ENCODE measurements at regions not wholly inside any gene's neighbourhood (a gene's known extent, or its start where the extent isn't known, plus 50 kb on each side); places are given as distances from the start of the nearest gene placed in this dataset.

GRCh38 chr7:124570558-124570957, 195.0 kb downstream of the GPR37 start:
- no peak overlapping the region for H2AK5ac ChIP-seq (ENCODE audit: insufficient read length, low read length)
- peaks cover 0 to 4% of the 10 kb centered on the region in 2 experiments; a peak in 1 of 4 replicates for H3K4me1 Mint-ChIP-seq
- no peak overlapping the region for H3K56ac ChIP-seq (ENCODE audit: insufficient read length, low read depth, low read length)
- H3K9me3 ChIP-seq (ENCODE audit: control insufficient read depth, low read depth, low read length): no peaks in the 10 kb centered on the region
- H2BK5ac ChIP-seq (ENCODE audit: insufficient read length, low read length): no peak overlapping the region
- H3K27ac ChIP-seq (ENCODE audit: insufficient read length, low read depth, low read length): no peak overlapping the region
- no peak overlapping the region for H3T11ph ChIP-seq (ENCODE audit: low read length)
- H3K79me1 ChIP-seq (ENCODE audit: insufficient read depth, low read depth, low read length, poor library complexity, severe bottlenecking): no peaks in the 10 kb centered on the region
- no peak for TF ChIP-seq CTCF (conservative IDR thresholded peaks at IDR 0.05)
- H3K36me3 Mint-ChIP-seq (ENCODE audit: insufficient read depth in 1 of 3, low read depth in 3 of 3): no peaks in the 10 kb centered on the region
- no peak overlapping the region for H2AFZ ChIP-seq (ENCODE audit: low read length)
- H4K20me1 ChIP-seq (ENCODE audit: control insufficient read depth, insufficient read depth, insufficient read length): no peaks in the 10 kb centered on the region
- H4K5ac ChIP-seq (ENCODE audit: insufficient read length, low read depth, low read length): no peak overlapping the region
- no peak overlapping the region for H3K27ac Mint-ChIP-seq
- no peaks in the 10 kb centered on the region for H3K79me2 ChIP-seq (ENCODE audit: insufficient read depth, low read length)
- no peak overlapping the region for H3K4me2 ChIP-seq (ENCODE audit: insufficient read depth, insufficient read length, low read length)
- no peak overlapping the region for H2BK15ac ChIP-seq (ENCODE audit: low read depth, low read length)
- H4K8ac ChIP-seq (replicated peaks; ENCODE audit: insufficient read length, low read depth, low read length): no peak overlapping the region
- no peaks in the 10 kb centered on the region for H3K4me1 ChIP-seq (ENCODE audit: insufficient read depth, low read length)
- H2BK120ac ChIP-seq (ENCODE audit: low read depth, low read length, poor library complexity, severe bottlenecking): no peak overlapping the region
- no peak overlapping the region for H4K91ac ChIP-seq (ENCODE audit: insufficient read length, low read depth, low read length)
- no peaks in the 10 kb centered on the region for H3K27me3 ChIP-seq (ENCODE audit: insufficient read depth, low read length)
- H3K14ac ChIP-seq (ENCODE audit: insufficient read depth, low read length): no peak overlapping the region
- no peak overlapping the region for H3K18ac ChIP-seq (ENCODE audit: insufficient read length, low read depth, low read length)
- H2BK12ac ChIP-seq (ENCODE audit: insufficient read length, low read depth, low read length): no peak overlapping the region
- no peak overlapping the region for H3K4ac ChIP-seq (ENCODE audit: low read depth, low read length)
- no peaks in the 10 kb centered on the region for H3K27me3 Mint-ChIP-seq (ENCODE audit: low read depth)
- H3K23ac ChIP-seq (ENCODE audit: insufficient read length, low read depth, low read length): no peak overlapping the region
- H3K23me2 ChIP-seq (ENCODE audit: insufficient read length, low read depth, low read length, poor library complexity, severe bottlenecking): no peaks in the 10 kb centered on the region
- H3K9me3 Mint-ChIP-seq: no peaks in the 10 kb centered on the region
- WGBS (ENCODE audit: extremely low coverage, insufficient read length, low lambda C conversion rate): no CpG with 5 or more reads among the region's 2 CpGs
- DNase-seq: no peak
- H2BK20ac ChIP-seq (ENCODE audit: low read depth, low read length, poor library complexity, severe bottlenecking): no peak overlapping the region
- no peak overlapping the region for H3K4me3 Mint-ChIP-seq
- no peak overlapping the region for H3K9ac ChIP-seq (ENCODE audit: extremely low read depth, insufficient read length, low read length)

Measured in H9 (cell line).